H1 (cell line): ENCODE measurements at regions not wholly inside any gene's neighbourhood (a gene's known extent, or its start where the extent isn't known, plus 50 kb on each side); places are given as distances from the start of the nearest gene placed in this dataset.

ENCODE experiments used
- EZH2 ChIP-seq: fragments of 200-600 bp; sonication (generic); IDR thresholded peaks from 2 replicates; pipeline ENCODE4 v1.7.1; 2012; ENCODE audit warnings: low read depth, mild to moderate bottlenecking, moderate library complexity, low read length, inconsistent platforms; ENCODE audit not compliant: severe bottlenecking
- KDM1A ChIP-seq: fragments of 200-600, 300-600 bp; sonication (generic); IDR thresholded peaks from 2 replicates; pipeline ENCODE4 v1.7.1; 2016; ENCODE audit warnings: mild to moderate bottlenecking, low read length, borderline replicate concordance
- SRF ChIP-seq: IDR thresholded peaks from 2 replicates; pipeline ENCODE4 v1.6.1; 2011; ENCODE audit warnings: mild to moderate bottlenecking, low read depth, low read length, moderate library complexity

GRCh38 chr21:35136586-35137219, 87.6 kb upstream of the RUNX1 start:
- TF ChIP-seq EZH2 (no peak), SRF (no peak), KDM1A (no peak)
